ENCODE measurements at regions not wholly inside any gene's neighbourhood (a gene's known extent, or its start where the extent isn't known, plus 50 kb on each side); places are given as distances from the start of the nearest gene placed in this dataset.

DNA sequence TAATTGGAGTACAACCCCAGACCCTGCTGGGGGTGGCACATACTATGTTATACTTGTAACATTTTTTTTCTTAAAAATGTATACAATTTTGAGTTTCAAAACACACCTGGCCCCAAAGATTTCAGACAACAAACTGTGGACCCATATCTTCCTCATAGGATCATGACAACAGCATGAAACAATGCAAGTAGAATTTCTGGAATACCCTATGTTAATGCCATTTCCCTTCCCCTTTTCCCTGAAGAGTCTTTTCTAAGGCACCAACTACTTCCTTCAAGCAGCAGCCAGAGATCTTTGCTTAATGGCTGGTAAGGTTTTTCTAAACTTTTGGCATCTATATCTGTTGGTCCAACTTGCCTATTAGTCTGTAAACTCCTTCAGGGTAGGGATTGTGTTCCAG lies 99.9 kb upstream of the SERBP1 start:
- H3K4me3 ChIP-seq (ENCODE audit: low read length) = no peak overlapping the region
- no peak for DNase-seq (ENCODE audit: low read depth)
- TF ChIP-seq, protein P1, sequence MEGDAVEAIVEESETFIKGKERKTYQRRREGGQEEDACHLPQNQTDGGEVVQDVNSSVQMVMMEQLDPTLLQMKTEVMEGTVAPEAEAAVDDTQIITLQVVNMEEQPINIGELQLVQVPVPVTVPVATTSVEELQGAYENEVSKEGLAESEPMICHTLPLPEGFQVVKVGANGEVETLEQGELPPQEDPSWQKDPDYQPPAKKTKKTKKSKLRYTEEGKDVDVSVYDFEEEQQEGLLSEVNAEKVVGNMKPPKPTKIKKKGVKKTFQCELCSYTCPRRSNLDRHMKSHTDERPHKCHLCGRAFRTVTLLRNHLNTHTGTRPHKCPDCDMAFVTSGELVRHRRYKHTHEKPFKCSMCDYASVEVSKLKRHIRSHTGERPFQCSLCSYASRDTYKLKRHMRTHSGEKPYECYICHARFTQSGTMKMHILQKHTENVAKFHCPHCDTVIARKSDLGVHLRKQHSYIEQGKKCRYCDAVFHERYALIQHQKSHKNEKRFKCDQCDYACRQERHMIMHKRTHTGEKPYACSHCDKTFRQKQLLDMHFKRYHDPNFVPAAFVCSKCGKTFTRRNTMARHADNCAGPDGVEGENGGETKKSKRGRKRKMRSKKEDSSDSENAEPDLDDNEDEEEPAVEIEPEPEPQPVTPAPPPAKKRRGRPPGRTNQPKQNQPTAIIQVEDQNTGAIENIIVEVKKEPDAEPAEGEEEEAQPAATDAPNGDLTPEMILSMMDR (conservative IDR thresholded peaks at IDR 0.05; ENCODE audit: low read length) = no peak

DNA sequence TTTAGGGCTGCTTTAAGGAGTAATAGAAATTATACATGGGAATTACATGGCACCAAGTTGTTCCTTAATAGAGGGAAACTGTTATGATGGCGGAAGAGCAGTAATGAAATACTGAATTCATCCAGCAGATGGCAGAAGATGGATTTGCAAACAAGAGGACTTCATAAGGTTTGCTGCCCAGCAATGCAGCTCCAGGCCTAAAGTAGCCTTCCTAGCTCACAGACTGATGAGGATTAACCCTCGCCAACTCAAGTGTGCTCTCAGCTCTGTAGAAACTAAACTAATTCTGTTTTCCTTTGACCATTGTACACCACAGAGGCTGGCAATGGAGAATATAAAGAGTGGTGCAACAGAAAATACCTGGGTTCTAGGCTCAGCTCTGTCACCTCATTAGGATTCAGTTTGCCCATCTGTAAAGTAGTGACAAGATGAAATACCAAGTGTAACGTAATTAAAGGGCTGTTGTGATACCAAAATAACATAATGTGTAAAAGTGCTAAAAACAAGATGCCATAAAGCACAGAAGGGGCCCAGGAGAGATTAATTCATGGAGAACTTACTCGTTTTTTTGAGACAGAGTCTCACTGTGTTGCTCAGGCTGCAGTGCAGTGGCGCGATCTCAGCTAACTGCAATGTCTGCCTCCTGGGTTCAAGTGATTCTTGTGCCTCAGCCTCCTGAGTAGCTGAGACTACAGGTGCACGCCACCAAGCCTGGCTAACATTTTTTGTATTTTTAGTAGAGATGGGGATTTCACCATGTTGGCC lies 102.4 kb upstream of the SERBP1 start:
- no peak overlapping the region for H3K4me3 ChIP-seq (ENCODE audit: low read length)
- TF ChIP-seq, protein P1 (conservative IDR thresholded peaks at IDR 0.05; ENCODE audit: low read length) = peak; percentile 77
- DNase-seq (ENCODE audit: low read depth) = peak; percentile 90

DNA sequence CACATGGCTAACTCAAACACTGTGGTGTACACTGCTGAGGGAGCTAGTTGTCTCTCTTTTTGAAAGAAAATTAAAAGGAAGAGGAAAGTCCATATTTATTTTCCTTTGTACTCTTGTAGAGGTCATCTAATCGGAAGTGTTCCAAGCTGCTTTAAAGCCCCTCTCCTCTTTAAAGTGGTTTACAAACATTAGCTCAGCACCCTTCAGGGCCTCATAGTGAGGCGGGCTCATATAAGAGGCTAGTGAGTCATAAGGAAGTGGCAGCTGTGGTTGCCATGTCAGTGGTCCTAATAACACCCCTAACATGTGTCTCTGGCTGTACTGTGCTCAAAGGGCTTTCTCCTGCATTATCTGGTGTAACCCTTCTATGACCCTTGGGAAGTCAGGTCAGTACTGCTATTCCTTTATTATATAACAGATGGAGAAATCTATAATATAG lies 104.4 kb upstream of the SERBP1 start:
- peak; percentile 21 for DNase-seq (ENCODE audit: low read depth)
- no peak overlapping the region for H3K4me3 ChIP-seq (ENCODE audit: low read length)
- TF ChIP-seq, protein P1 (conservative IDR thresholded peaks at IDR 0.05; ENCODE audit: low read length) = no peak

DNA sequence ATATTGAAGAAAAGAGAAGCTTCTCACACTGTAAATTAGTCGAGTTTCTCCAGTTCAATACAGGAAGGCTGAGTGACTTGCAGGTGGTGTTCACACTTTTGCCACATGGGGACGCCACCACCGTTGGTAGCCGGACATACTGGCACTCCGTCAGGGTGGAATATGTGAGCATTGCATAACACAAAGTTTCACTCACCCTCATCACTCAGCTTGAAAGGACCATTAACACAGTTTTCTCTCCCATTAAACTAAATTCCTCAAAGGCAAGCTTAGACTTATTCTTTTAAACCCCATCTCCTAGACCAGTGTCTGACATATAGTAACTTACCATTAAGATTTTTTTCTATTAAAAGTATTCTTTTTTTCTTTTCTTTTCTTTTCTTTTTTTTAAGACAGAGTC lies 105.3 kb upstream of the SERBP1 start:
- H3K4me3 ChIP-seq (ENCODE audit: low read length) = no peak overlapping the region
- peak; percentile 89 for DNase-seq (ENCODE audit: low read depth)
- TF ChIP-seq, protein P1 (conservative IDR thresholded peaks at IDR 0.05; ENCODE audit: low read length) = peak; percentile 99

DNA sequence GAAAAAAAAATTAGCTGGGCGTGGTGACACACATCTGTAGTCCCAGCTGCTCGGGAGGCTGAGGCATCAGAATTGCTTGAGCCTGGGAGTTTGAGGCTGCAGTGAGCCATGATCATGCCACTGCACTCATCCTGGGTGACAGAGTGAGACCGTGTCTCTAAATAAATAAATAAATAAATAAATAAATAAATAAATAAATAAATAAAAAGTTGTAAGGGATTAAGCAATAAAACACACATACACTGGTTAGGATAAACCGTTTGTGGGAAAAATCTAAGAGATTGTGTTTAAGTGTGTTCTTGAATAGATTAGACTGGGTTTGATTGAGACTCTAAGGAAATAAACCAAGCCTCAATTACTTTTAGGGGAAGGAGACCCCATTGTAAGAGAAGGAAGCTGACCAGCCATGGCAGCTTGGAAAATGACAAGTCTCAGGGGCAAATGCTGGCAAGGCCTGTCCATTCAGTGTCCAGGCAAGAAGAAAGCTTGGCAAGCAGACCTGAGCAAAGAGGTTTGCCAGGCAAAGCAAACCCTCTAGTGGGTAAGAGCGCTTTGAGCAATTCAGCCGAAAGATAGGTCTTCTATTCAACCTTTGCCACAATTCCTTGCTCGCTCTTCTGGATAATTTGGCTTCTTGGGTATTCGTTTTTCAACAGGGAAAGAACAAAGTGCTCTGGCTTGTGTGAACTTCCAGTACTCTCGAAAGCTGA lies 106.9 kb upstream of the SERBP1 start:
- H3K4me3 ChIP-seq (ENCODE audit: low read length) = no peak overlapping the region
- TF ChIP-seq, protein P1 (conservative IDR thresholded peaks at IDR 0.05; ENCODE audit: low read length) = no peak
- DNase-seq (ENCODE audit: low read depth) = no peak

DNA sequence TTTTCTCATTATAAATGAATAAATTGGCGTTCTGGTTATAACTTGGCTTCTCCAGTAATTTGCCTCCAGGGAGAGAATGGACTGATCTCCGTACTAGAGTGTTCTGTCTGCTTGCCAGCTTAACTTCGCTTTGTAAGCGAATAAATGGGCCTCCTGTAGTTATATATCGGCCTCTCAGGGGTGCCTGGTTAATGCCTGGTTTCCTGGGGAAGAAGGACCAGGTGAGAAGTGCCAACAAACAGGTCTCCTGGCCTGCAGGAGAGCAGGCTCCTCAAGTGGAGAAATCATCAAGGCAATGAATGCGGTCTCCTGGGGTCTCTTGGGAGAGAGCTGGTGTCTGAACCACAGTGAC lies 107.4 kb upstream of the SERBP1 start:
- DNase-seq (ENCODE audit: low read depth) = no peak
- no peak overlapping the region for H3K4me3 ChIP-seq (ENCODE audit: low read length)
- TF ChIP-seq, protein P1 (conservative IDR thresholded peaks at IDR 0.05; ENCODE audit: low read length) = no peak

All from AG10803 (cell line).